WTC11 (cell line): ENCODE measurements at regions not wholly inside any gene's neighbourhood (a gene's known extent, or its start where the extent isn't known, plus 50 kb on each side); places are given as distances from the start of the nearest gene placed in this dataset.

Experiments
- CREB1 ChIP-seq: sonication (generic); formaldehyde crosslinking; IDR thresholded peaks from 2 replicates; pipeline ENCODE4 v1.8.0; 2023; ENCODE audit warnings: mild to moderate bottlenecking, missing genetic modification reagents
- CTCF ChIP-seq: fragments of 200-600 bp; IDR thresholded peaks from 2 replicates; pipeline ENCODE4 v1.8.0; 2022; ENCODE audit warnings: antibody characterized with exemption
- FOXJ3 ChIP-seq: sonication (generic); formaldehyde crosslinking; IDR thresholded peaks from 2 replicates; pipeline ENCODE4 v1.9.0; 2021; ENCODE audit warnings: missing genetic modification reagents, mild to moderate bottlenecking, borderline replicate concordance
- NR1H2 ChIP-seq: sonication (generic); formaldehyde crosslinking; IDR thresholded peaks from 2 replicates; pipeline ENCODE4 v1.9.0; 2021; ENCODE audit warnings: mild to moderate bottlenecking, moderate library complexity, missing genetic modification reagents
- SP1 ChIP-seq: sonication (generic); formaldehyde crosslinking; conservative IDR thresholded peaks from 2 replicates; pipeline ENCODE4 v1.8.1; 2022; ENCODE audit warnings: missing genetic modification reagents
- TEAD4 ChIP-seq: sonication (generic); formaldehyde crosslinking; IDR thresholded peaks from 2 replicates; pipeline ENCODE4 v1.8.0; 2022; ENCODE audit warnings: mild to moderate bottlenecking, missing genetic modification reagents
- USF2 ChIP-seq: sonication (generic); formaldehyde crosslinking; IDR thresholded peaks from 2 replicates; pipeline ENCODE4 v1.8.1; 2023; ENCODE audit warnings: mild to moderate bottlenecking, missing genetic modification reagents, moderate library complexity
- ZNF121 ChIP-seq: sonication (generic); formaldehyde crosslinking; IDR thresholded peaks from 2 replicates; pipeline ENCODE4 v1.8.0; 2023; ENCODE audit warnings: missing genetic modification reagents

GRCh38 chr3:152564459-152564858, 270.5 kb upstream of the P2RY1 start:
- no peak for TF ChIP-seq SP1 (CRISPR knock-in tag)
- no peak for TF ChIP-seq CTCF
- TF ChIP-seq NR1H2, result no peak
- no peak for TF ChIP-seq USF2 (CRISPR knock-in tag)
- TF ChIP-seq FOXJ3, result no peak
- TF ChIP-seq CREB1 (CRISPR knock-in tag), result no peak
- TF ChIP-seq TEAD4 (CRISPR knock-in tag), result no peak
- TF ChIP-seq ZNF121 (CRISPR knock-in tag), result no peak
